ENCODE measurements at regions not wholly inside any gene's neighbourhood (a gene's known extent, or its start where the extent isn't known, plus 50 kb on each side); places are given as distances from the start of the nearest gene placed in this dataset.
"Not testable (repeated sequence)": the region's sequence is repeated elsewhere in the genome, so short reads cannot be mapped to it uniquely, and the experiment has no call there.

DNA sequence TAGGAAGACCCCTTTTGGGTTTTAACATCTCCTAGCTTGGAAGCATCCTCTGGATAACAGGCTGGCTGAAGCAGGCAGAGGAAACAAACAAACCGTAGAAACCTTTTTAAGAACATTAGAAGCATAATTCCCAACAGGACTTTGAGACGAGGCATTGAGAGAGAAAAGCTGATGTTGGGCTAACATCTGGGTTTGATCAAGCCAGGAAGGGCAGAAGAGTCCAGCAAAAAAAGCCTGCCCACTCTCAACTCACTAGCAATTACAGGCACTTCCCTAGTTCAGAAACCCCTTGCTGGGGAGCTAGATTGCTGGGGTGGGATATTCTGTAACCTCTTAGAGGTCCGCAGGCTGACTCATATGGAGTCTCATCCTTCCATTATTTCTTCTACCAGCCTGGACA is 75.4 kb upstream of the CTNNA1 start:
- no peak for DNase-seq (ENCODE audit: low read depth)
- TF ChIP-seq CTCF (IDR thresholded peaks at IDR 0.05; ENCODE audit: control insufficient read depth, extremely low read depth, insufficient read depth): no peak

GRCh38 chr5:138676556-138677193 is 76.5 kb upstream of the CTNNA1 start:
- no peak for TF ChIP-seq CTCF (IDR thresholded peaks at IDR 0.05; ENCODE audit: control insufficient read depth, extremely low read depth, insufficient read depth)
- no peak for DNase-seq (ENCODE audit: low read depth)
- H3K4me3 ChIP-seq (ENCODE audit: low read depth, low read length): no peak overlapping the region

More for the DNA sequence above, 75.4 kb upstream of the CTNNA1 start:
- no peak overlapping the region for H3K4me3 ChIP-seq (ENCODE audit: low read depth, low read length)

DNA sequence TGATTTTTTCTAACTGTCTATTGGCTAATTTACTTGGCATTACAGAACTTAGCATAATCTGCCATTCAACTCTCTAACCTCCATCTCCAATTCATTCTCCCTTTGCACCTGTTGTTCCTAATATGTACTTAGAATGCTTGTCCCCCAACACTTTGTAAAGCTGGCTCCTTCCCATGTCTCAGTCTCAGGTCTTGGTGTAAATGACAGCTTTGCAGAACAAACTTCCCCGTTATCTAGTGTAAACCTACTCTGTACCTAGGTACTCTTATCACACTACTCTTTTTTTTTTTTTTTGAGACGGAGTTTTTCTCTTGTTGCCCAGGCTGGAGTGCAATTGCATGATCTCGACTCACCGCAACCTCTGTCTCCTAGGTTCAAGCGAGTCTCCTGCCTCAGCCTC is 77.2 kb upstream of the CTNNA1 start:
- H3K4me3 ChIP-seq (ENCODE audit: low read depth, low read length): no peak overlapping the region
- no peak for TF ChIP-seq CTCF (IDR thresholded peaks at IDR 0.05; ENCODE audit: control insufficient read depth, extremely low read depth, insufficient read depth)
- no peak for DNase-seq (ENCODE audit: low read depth)

- TF ChIP-seq CTCF (IDR thresholded peaks at IDR 0.05; ENCODE audit: control insufficient read depth, extremely low read depth, insufficient read depth): no peak
- no peak overlapping the region for H3K4me3 ChIP-seq (ENCODE audit: low read depth, low read length)
- no peak for DNase-seq (ENCODE audit: low read depth)
Observed at GRCh38 chr5:138668451-138669380, 84.5 kb upstream of the CTNNA1 start.

DNA sequence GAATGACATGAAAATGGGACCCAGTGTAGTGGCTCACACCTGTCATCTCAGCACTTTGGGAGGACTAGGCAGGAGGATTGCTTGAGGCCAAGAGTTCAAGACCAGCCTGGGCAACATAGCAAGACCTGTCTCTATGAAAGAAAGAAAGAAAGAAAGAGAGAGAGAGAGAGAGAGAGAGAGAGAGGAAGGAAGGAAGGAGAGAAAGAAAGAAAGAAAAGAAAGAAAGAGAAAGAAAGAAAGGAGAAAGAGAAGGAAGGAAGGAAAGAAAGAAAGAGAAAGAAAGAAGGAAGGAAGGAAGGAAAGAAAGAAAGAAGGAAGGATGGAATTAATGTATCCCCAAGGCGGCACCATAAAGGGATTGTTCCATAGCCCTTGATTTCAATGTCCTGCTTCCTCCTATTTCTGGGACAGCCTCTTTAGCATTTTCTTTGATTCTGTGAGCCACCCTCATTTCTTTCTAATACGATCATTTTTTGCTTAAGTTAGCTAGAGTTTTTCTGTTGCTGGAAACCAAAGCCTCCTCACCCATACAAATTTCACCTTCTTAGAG is 85.4 kb upstream of the CTNNA1 start:
- H3K4me3 ChIP-seq (ENCODE audit: low read depth, low read length); DNase-seq (ENCODE audit: low read depth): not testable (repeated sequence)

DNA sequence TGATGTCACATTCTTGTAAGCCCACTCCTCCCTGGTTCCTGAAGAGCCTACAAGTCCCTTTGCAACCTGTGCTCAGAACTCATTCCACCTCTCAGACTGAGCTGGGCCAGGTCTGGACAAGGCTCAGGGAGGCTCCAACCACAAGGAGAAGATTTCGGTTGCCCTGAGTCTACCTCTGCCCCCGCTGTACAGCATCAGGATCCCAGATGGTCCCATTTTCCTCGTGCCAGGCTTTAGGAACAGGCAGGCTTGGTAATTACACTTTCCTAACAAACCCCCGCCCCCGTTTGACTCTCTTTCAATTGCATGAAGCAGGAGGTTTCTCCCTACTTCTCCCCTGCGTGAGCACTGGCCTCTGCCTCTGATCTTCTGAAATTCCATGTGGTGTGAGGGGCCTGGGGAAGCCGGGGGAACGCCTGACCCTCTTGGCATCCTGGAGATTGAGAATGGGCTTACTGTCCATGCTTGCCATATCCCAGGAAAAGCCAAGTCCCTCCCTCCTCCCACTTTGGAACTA is 86.9 kb upstream of the CTNNA1 start:
- TF ChIP-seq CTCF (IDR thresholded peaks at IDR 0.05; ENCODE audit: control insufficient read depth, extremely low read depth, insufficient read depth): no peak
- no peak overlapping the region for H3K4me3 ChIP-seq (ENCODE audit: low read depth, low read length)
- DNase-seq (ENCODE audit: low read depth): no peak

DNA sequence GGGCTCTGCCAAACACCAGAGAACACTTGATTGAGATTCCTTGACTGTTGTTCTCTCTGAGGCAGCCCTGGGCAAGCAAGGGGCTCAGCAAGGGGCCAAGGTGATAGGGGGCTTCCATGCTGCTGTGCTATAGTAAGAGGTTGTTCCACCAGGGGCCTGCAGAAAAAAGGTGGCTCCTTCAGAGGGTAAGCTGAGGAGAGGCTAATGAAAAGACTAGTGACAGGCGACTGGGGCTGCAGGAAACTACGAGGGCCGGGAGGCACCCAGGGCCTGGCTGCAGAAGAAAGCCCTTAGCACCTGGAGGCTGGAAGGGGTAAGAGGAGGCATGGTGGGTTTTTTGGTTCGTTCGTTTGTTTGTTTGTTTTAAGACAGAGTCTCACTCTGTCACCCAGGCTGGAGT is 88.0 kb upstream of the CTNNA1 start:
- TF ChIP-seq CTCF (IDR thresholded peaks at IDR 0.05; ENCODE audit: control insufficient read depth, extremely low read depth, insufficient read depth): no peak
- no peak for DNase-seq (ENCODE audit: low read depth)

More for the DNA sequence above, 88.0 kb upstream of the CTNNA1 start:
- H3K4me3 ChIP-seq (ENCODE audit: low read depth, low read length): no peak overlapping the region
